ENCODE measurements at regions not wholly inside any gene's neighbourhood (a gene's known extent, or its start where the extent isn't known, plus 50 kb on each side); places are given as distances from the start of the nearest gene placed in this dataset.

DNA sequence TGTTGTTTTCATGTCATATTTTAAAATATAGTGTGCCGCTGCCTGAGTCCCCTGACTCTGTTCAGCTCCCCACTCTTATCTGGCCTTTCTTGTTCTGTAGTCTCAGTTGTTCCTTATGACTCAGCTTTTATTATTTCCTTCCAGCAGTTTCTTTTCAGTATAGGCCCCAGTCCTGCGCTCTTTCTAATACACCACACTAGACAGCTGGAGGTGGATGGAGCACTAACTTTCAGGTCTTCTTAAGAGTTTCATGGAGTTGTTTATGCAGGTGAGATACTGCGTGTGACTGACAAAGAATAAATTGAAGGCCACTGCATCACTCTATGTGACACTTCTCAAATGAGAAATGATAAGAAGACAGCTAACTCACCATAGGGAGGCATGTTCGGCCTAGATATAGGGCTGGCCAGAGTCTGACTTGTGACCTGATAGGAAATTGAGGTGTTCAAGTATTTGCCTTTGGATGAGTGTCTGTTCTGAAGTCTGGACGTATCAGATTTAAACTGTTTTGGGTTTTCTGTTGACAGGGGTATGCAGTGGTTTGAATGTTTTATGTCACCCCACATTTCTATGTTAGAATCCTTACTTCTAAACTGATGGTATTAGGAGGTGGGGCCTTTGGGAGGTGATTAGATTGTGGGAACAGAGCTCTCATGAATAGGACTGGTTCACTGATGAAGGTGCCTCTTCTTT, 60.8 kb upstream of the CLMN start:
- TF ChIP-seq, protein P1, sequence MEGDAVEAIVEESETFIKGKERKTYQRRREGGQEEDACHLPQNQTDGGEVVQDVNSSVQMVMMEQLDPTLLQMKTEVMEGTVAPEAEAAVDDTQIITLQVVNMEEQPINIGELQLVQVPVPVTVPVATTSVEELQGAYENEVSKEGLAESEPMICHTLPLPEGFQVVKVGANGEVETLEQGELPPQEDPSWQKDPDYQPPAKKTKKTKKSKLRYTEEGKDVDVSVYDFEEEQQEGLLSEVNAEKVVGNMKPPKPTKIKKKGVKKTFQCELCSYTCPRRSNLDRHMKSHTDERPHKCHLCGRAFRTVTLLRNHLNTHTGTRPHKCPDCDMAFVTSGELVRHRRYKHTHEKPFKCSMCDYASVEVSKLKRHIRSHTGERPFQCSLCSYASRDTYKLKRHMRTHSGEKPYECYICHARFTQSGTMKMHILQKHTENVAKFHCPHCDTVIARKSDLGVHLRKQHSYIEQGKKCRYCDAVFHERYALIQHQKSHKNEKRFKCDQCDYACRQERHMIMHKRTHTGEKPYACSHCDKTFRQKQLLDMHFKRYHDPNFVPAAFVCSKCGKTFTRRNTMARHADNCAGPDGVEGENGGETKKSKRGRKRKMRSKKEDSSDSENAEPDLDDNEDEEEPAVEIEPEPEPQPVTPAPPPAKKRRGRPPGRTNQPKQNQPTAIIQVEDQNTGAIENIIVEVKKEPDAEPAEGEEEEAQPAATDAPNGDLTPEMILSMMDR (IDR thresholded peaks at IDR 0.05) = no peak
- TF ChIP-seq POLR2A (IDR thresholded peaks at IDR 0.05; ENCODE audit: low read depth) = no peak
